H1 (cell line): ENCODE measurements at regions not wholly inside any gene's neighbourhood (a gene's known extent, or its start where the extent isn't known, plus 50 kb on each side); places are given as distances from the start of the nearest gene placed in this dataset.

Source experiments
- CTCF ChIP-seq, 3 experiments: IDR thresholded peaks; 1 replicate in 2 of 3; 2 replicates in 1 of 3; pipeline versions ENCODE4 v1.5.1 to v1.6.1; 2011; ENCODE audit warnings: low read length in 3 of 3, mild to moderate bottlenecking in 3 of 3, inconsistent platforms in 2 of 3, low read depth in 1 of 3, moderate library complexity in 1 of 3; ENCODE audit not compliant: insufficient read depth in 1 of 3; ENCODE audit errors: control extremely low read depth in 1 of 3
- EZH2 ChIP-seq: fragments of 200-600 bp; sonication (generic); IDR thresholded peaks from 2 replicates; pipeline ENCODE4 v1.7.1; 2012; ENCODE audit warnings: low read depth, mild to moderate bottlenecking, moderate library complexity, low read length, inconsistent platforms; ENCODE audit not compliant: severe bottlenecking
- MAFK ChIP-seq: IDR thresholded peaks from 2 replicates; pipeline ENCODE4 v1.6.1; 2012; ENCODE audit warnings: low read depth, mild to moderate bottlenecking, improper control_type of control experiment, low read length
- POLR2AphosphoS5 ChIP-seq: IDR thresholded peaks from 2 replicates; pipeline ENCODE4 v1.6.1; 2011; ENCODE audit warnings: low read depth, low read length

DNA sequence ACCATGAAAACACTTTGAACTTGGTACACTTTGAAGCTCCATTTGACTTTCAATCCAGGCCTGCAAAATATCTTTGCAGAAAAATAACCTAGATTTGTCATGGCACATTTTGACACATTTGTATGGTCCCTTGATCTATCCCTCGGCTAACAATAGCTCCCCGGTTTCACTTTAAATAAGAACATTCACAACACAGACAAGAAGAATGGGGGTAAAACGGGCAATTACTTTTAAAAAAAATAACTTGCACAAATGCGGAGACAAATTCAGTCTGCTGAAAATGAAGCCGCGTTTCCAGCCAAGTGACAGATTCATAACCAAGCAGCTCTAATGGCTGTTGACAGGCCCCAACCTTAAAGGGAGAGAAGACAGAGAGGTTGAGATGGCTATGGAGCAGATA is 218.2 kb downstream of the NPHP4 start:
- TF ChIP-seq CTCF (IDR thresholded peaks at IDR 0.05; ENCODE audit: control extremely low read depth in 1 of 3, insufficient read depth in 1 of 3, low read depth in 1 of 3, low read length in 3 of 3): no peak
- no peak for TF ChIP-seq POLR2AphosphoS5
- no peak for TF ChIP-seq MAFK
- no peak for TF ChIP-seq EZH2
